HG03460 (cell line): ENCODE measurements at regions not wholly inside any gene's neighbourhood (a gene's known extent, or its start where the extent isn't known, plus 50 kb on each side); places are given as distances from the start of the nearest gene placed in this dataset.
"Not testable (repeated sequence)": the region's sequence is repeated elsewhere in the genome, so short reads cannot be mapped to it uniquely, and the experiment has no call there.

Experiments
- ATAC-seq: cut with Tn5 transposase; IDR thresholded peaks from one replicate; pipeline ENCODE4 v1.9.1; 2021; ENCODE audit not compliant: unreplicated experiment

- no peak for ATAC-seq
Measured at GRCh38 chrX:113157496-113157895, 316.9 kb upstream of the AMOT start.

DNA sequence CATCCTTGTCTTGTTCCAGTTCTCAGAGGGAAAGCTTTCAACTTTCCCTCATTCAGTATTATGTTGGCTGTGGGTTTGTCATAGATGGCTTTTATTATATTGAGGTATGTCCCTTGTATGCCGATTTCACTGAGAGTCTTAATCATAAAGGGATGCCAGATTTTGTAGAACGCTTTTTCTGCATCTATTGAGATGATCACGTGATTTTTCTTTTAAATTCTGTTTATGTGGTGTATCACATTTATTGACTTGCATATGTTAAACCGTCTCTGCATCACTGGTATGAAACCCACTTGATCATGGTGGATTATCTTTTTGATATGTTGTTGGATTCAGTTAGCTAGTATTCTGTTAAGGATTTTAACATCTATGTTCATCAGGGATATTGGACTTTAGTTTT is 313.7 kb upstream of the AMOT start:
- ATAC-seq = not testable (repeated sequence)

DNA sequence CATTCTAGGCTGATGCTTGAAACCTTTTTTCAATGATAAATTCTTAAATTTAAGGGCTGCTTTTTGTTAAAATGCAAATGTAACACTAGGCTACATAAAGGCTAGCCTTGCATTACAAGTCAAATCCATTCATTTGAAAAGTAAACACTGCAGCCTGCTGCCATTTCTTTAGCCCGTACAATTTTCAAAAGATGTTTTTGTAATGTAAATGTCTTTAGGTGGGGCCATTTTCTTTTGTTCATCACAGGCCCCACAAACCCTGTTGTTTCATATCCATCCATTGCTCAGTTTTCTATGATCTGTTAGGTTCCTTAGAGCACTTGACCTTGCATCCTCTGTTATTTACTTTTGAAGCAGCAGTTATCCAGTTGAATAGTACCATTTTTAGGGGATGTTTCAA is 296.2 kb upstream of the AMOT start:
- ATAC-seq = no peak

DNA sequence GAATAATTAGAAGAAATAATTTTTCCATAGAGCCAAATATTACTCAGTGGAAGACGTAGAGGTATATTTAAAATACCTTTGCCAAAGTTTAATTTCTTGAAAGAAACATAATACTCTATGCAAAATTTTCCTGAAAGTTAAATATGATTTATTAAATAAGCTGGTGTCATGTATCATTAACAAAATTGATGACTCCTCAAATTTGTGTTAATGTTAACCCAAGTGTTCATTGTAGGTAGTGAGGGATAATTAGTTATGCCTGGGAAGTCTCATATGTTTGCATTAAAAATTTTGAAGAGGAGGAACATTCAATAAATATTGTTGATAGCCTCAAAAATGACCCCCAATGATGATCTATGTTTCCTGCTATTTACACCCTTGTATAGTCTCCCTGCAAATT is 292.7 kb upstream of the AMOT start:
- no peak for ATAC-seq

DNA sequence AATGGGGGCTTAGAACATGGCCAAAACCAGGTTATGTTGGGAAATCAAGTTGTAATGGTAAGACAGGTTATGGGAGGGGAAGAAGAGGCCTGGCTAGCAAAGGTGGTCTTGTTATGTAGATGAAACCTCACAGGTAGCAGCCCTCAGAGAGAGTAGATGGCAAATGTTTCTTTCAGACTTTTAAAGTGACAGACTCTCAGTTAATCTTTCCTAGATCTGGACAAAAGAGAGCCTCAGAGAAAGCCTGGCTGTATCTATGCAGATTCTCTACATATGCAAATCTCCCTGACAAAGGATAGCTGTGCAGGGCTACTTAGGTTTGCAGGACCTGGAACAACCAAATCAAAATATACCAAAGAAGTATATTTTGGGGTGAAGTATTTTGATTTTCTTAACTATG is 284.1 kb upstream of the AMOT start:
- ATAC-seq = no peak

DNA sequence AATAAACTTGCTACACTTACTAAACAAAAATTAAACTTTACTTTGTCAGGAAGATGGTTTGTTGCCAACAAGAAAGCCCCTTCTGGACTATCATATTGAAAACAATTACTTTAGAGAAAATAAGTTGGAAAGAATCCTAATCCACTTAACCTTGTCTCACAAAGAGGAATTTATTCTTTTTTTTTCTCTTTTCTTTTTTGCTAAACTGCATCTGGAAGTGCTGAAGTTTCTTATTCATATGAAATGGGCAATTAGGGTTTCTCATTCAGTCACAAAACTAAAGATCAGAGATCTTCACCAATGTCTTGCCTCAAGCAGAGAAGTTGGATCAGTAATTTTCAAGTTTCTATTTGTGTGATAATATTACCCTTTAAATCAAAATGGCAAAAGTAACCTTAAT is 234.9 kb upstream of the AMOT start:
- no peak for ATAC-seq

GRCh38 chrX:113059714-113060113 is 219.1 kb upstream of the AMOT start:
- no peak for ATAC-seq

GRCh38 chrX:113058634-113059033 is 218.0 kb upstream of the AMOT start:
- no peak for ATAC-seq

GRCh38 chrX:113048896-113049295 is 208.3 kb upstream of the AMOT start:
- ATAC-seq = no peak

DNA sequence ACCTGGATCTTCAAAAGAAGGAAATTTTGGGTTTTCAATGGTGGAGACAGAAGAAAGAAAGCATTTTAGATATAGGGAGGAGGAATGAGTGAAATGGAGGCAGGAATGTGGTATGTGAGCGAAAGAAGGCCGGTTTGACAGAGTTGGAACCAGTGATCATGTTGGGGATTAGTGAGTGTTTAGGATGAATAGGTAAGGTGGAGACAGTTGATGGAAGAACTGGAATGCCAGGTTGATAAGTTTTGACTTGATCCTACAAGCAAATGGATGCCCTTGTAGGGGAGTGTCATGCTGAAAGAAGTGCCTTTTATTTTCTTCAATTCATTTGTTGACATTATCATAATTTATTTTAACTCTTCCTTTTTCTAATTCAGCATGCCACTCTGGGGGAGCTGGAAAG is 207.8 kb upstream of the AMOT start:
- ATAC-seq = no peak

- ATAC-seq = no peak
Measured at GRCh38 chrX:113033966-113034680, 193.5 kb upstream of the AMOT start.

- no peak for ATAC-seq
Measured at GRCh38 chrX:113019958-113020357, 179.3 kb upstream of the AMOT start.

DNA sequence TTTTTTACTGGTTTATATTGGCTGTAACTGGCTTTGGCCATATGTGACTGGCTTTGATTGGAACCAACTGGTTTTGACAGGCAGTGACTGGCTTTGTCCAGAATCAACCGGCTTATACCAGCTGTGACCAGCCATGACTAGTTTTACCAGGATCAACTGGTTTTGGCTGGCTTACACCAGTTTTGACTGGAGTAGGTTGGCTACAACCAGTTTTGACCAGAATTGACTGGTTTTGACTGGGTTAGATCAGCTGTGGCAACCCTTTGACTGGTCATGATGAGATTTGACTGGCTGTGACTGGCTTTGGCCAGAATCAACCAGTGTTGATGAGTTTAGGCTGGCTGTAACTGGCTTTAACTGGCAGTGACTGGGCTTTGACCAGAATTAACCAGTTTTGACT is 169.2 kb upstream of the AMOT start:
- ATAC-seq = no peak

DNA sequence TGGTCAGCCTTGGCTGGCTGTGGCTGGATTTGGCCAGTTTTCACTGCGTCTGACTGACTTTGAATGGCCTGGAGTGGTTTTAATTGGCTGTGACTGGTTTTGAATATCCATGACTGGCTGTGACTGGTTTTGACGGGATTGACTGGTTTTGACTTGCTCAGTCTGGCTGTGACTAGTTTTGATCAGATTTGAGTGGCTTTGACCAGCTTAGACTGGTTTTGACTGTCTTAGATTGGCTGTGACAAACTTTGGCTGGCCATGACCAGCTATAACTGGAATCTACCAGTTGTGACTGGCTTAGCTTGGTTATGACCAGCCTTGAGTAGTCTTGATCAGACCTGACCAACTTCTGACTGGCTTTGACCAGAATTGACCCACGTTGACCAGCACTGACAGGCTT is 168.4 kb upstream of the AMOT start:
- ATAC-seq = no peak

GRCh38 chrX:113001836-113002235 is 161.2 kb upstream of the AMOT start:
- ATAC-seq = no peak

DNA sequence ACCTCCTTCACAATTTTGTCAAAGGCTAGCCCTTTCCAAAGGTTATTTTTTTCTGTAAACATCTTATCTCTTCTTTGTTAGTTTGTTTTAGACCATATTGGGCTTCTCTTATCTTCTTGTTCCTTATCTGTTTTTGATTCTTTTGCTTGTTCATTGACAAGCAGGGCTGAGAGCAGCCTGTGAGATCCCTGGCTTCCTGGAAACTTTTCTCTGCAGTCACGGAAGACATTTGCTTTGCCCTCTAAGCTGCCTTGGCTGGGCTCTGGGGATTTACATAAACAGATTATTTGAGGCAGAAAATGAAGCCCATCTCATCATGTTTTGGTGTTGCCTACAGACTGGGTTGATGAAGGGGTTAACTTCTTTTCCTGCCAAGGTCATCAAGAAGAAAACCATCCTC is 157.4 kb upstream of the AMOT start:
- ATAC-seq = no peak

GRCh38 chrX:112991801-112992200 is 151.2 kb upstream of the AMOT start:
- no peak for ATAC-seq

GRCh38 chrX:112979879-112980278 is 139.2 kb upstream of the AMOT start:
- ATAC-seq = no peak

DNA sequence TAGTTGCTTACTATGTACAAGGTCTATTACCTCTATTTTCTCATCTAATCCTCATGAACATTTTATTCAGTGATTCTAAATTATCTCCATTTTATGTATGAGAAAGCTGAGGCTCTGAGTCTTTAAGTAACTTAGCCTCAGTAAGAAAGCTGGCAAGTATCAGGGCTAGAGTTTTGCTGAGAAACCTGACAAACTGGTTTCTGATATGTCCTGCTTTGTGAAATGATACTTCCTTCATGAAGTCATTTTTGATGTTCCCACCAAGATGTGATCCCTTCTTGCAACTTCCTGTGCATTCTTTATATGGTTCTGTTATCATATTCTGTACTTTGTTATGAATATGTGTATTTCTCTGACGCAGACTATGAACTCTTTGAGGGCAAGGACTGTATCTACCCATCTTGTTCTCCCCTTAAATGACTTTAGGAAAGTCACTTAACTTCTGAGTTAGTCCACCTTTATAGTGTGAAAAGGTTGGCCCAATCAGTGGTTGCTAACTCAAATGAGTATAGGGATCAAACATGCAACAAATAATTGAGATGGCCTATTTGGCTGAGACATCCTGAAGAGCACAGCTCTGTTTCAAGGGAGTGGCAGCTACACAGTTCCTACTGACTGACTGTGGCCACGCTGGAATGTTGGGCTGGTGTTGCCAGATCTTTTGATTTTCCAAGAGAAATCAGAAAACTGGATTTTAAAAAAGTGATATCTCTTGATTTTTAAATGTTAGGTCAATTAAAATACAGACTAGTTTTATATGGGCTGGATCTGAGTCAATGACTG is 127.9 kb upstream of the AMOT start:
- ATAC-seq = no peak

- no peak for ATAC-seq
Measured at GRCh38 chrX:112967903-112968302, 127.3 kb upstream of the AMOT start.

DNA sequence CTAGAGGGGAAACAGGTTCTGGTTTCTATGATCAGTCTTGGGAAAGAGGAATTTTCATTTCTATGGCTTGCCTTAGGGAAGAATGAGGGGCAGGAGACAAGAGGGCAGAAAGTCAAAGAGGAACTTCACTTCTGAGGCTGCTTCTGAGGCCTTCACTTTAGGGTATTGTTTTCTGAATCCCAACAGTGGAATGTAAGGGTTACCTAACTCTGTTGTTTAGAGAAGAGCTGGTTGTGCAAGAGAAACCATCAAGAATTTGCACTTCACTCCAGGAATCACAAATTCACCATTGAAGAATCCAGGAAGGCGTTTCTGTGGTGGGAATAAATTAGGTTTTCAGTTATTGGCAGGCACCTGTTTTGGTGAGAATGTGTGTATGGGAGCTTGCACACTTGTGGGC is 126.7 kb upstream of the AMOT start:
- ATAC-seq = no peak

DNA sequence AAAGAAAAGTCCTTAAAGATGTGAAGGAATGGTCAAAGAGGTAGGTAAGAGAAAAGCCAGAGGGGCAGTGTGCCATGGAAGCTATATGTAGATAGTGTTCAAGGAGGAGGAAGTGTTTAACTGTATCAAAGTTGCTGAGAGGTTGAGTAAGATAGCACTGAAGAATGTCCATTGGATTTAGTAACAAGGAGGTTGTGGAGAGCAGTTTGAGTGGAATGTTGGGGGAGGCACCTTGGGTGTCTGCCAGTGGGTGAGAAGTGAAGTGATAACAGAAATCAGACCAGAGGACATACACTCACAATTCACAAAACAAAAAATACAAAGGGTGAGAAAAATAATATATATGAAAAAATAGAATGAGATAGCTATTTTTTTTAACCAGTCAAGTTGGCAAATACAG is 121.3 kb upstream of the AMOT start:
- no peak for ATAC-seq
